DOHH2 (cell line): ENCODE measurements at regions not wholly inside any gene's neighbourhood (a gene's known extent, or its start where the extent isn't known, plus 50 kb on each side); places are given as distances from the start of the nearest gene placed in this dataset.

ENCODE experiments used
- H3F3A ChIP-seq: fragments of 200-600 bp; sonication (generic), shearing (Covaris generic); 2 replicates; pipeline ENCODE4 v1.6.0; 2016; ENCODE audit warnings: antibody characterized with exemption, mild to moderate bottlenecking; ENCODE audit not compliant: control insufficient read depth, insufficient read depth
- H3K27ac ChIP-seq: fragments of 200-600 bp; sonication (generic); 2 replicates; pipeline ENCODE4 v1.5.1; 2014; ENCODE audit warnings: low read depth, mild to moderate bottlenecking, low read length, moderate library complexity
- H3K27me3 ChIP-seq: fragments of 200-600 bp; sonication (generic); 2 replicates; pipeline ENCODE4 v1.6.1; 2014; ENCODE audit warnings: mild to moderate bottlenecking, low read length, mixed read lengths; ENCODE audit not compliant: control insufficient read depth
- H3K36me3 ChIP-seq: fragments of 200-600 bp; sonication (generic); 2 replicates; pipeline ENCODE4 v1.6.1; 2014; ENCODE audit warnings: mild to moderate bottlenecking, low read length, moderate library complexity, mixed read lengths; ENCODE audit not compliant: control insufficient read depth
- H3K4me1 ChIP-seq: fragments of 200-600 bp; sonication (generic); 2 replicates; pipeline ENCODE4 v1.6.1; 2014; ENCODE audit warnings: mild to moderate bottlenecking, low read length, mixed read lengths; ENCODE audit not compliant: control insufficient read depth
- H3K4me2 ChIP-seq: fragments of 200-600 bp; sonication (generic); 2 replicates; pipeline ENCODE4 v1.6.0; 2014; ENCODE audit warnings: mild to moderate bottlenecking, low read length, moderate library complexity
- H3K4me3 ChIP-seq: fragments of 200-600 bp; sonication (generic); 2 replicates; pipeline ENCODE4 v1.5.1; 2014; ENCODE audit warnings: mild to moderate bottlenecking, low read length, mixed read lengths
- H3K79me2 ChIP-seq: fragments of 200-600 bp; sonication (generic); 2 replicates; pipeline ENCODE4 v1.6.1; 2014; ENCODE audit warnings: mild to moderate bottlenecking, low read length, mixed read lengths; ENCODE audit not compliant: control insufficient read depth
- H3K9me2 ChIP-seq: fragments of 200-600 bp; sonication (generic); replicated peaks from 2 replicates; pipeline ENCODE4 v1.6.1; 2014; ENCODE audit warnings: mild to moderate bottlenecking, low read length, mixed read lengths; ENCODE audit not compliant: control insufficient read depth
- H3K9me3 ChIP-seq: fragments of 200-600 bp; sonication (generic); 2 replicates; pipeline ENCODE4 v1.6.1; 2014; ENCODE audit warnings: antibody characterized with exemption, low read length, mixed read lengths; ENCODE audit not compliant: control insufficient read depth, insufficient read depth
- H4K20me1 ChIP-seq: fragments of 200-600 bp; sonication (generic); 2 replicates; pipeline ENCODE4 v1.6.0; 2014; ENCODE audit warnings: low read depth, mild to moderate bottlenecking, antibody characterized with exemption, low read length, moderate library complexity; ENCODE audit not compliant: control insufficient read depth, insufficient read depth
- CTCF ChIP-seq: fragments of 200-600 bp; sonication (generic); IDR thresholded peaks from one replicate; pipeline ENCODE4 v1.5.1; 2014; ENCODE audit warnings: antibody characterized with exemption, mild to moderate bottlenecking, low read depth, low read length; ENCODE audit not compliant: poor library complexity, severe bottlenecking
- EZH2phosphoT487 ChIP-seq: fragments of 200-600 bp; sonication (generic); IDR thresholded peaks from 2 replicates; pipeline ENCODE4 v1.6.1; 2017; ENCODE audit warnings: borderline replicate concordance, mild to moderate bottlenecking, antibody characterized with exemption, low read length, moderate library complexity, mixed read lengths

- Histone ChIP-seq H3K79me2 (no peaks in the 10 kb centered on the region), H3K27ac (no peak overlapping the region), H3F3A (no peaks in the 10 kb centered on the region), H3K9me2 (no peaks in the 10 kb centered on the region), H3K27me3 (no peaks in the 10 kb centered on the region), H3K4me2 (no peak overlapping the region), H4K20me1 (no peaks in the 10 kb centered on the region), H3K36me3 (no peaks in the 10 kb centered on the region), H3K4me1 (no peaks in the 10 kb centered on the region), H3K4me3 (no peak overlapping the region), H3K9me3 (no peaks in the 10 kb centered on the region)
- no peak for TF ChIP-seq EZH2phosphoT487
- no peak for TF ChIP-seq CTCF
Measured at GRCh38 chr7:16998481-16999051, 116.8 kb upstream of the AGR3 start.

DNA sequence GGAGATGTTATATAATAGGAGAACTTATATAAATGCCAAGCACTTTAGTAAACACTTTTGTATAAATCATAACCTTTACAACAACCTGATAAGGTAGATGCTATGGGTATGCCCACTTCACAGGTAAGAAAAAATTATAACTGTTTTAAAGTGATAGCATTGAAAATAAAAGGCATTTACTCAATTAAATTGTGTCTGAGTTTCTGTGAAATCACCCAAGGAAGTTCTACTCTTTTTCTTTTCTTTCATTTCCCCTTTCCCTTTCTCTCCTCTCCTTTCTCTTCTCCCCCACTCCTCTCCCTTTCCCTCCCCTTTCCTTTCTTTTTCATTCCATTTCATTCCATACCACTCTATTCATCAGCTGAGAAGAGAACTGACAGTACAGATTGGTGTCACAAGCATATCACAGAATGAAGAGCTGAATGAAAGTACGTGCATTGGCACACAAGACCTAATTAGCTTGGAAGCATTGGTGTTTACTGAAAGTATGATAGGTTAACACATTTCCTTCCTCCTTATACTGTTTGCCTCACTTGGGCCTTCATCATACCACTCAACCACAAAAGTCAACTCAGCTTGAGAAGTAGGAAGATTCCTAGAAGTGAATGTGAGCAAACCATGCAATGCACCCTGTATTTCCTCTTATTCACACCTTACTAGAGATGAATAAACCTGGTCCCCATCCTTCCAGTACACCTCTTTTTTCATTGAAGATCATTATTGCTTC lies 117.9 kb upstream of the AGR3 start:
- Histone ChIP-seq H3K4me2 (no peak overlapping the region), H3K9me2 (no peaks in the 10 kb centered on the region), H3K27ac (no peak overlapping the region), H3K4me1 (no peaks in the 10 kb centered on the region), H3K4me3 (no peak overlapping the region), H3K79me2 (no peaks in the 10 kb centered on the region), H3K9me3 (no peaks in the 10 kb centered on the region), H3K27me3 (no peaks in the 10 kb centered on the region), H3K36me3 (no peaks in the 10 kb centered on the region), H4K20me1 (no peaks in the 10 kb centered on the region), H3F3A (no peaks in the 10 kb centered on the region)
- no peak for TF ChIP-seq CTCF
- TF ChIP-seq EZH2phosphoT487: no peak

- no peaks in the 10 kb centered on the region for H4K20me1 ChIP-seq
- no peaks in the 10 kb centered on the region for H3K9me3 ChIP-seq
- H3K27ac ChIP-seq: no peak overlapping the region
- TF ChIP-seq EZH2phosphoT487: no peak
- no peak for TF ChIP-seq CTCF
- no peak overlapping the region for H3K4me2 ChIP-seq
- H3K36me3 ChIP-seq: no peaks in the 10 kb centered on the region
- no peaks in the 10 kb centered on the region for H3K79me2 ChIP-seq
- no peak overlapping the region for H3K4me3 ChIP-seq
- H3K9me2 ChIP-seq: no peaks in the 10 kb centered on the region
- H3K4me1 ChIP-seq: peaks cover 17% of the 10 kb centered on the region
- H3K27me3 ChIP-seq: no peaks in the 10 kb centered on the region
- no peaks in the 10 kb centered on the region for H3F3A ChIP-seq
Measured at GRCh38 chr7:17005271-17005670, 123.5 kb upstream of the AGR3 start.
